GM19240 (cell line): ENCODE measurements at regions not wholly inside any gene's neighbourhood (a gene's known extent, or its start where the extent isn't known, plus 50 kb on each side); places are given as distances from the start of the nearest gene placed in this dataset.
A peak's percentile ranks its signal among the peaks of the same experiment; 100 is the strongest.

Experiments used
- DNase-seq: peaks from one replicate; pipeline ENCODE4 v3.0.0; 2011; ENCODE audit warnings: low spot score; ENCODE audit not compliant: insufficient read length

- no peak for DNase-seq
Measured at GRCh38 chr9:103755441-103755840, 338.7 kb upstream of the SMC2 start.

GRCh38 chr9:103755986-103756385, 338.1 kb upstream of the SMC2 start:
- no peak for DNase-seq

GRCh38 chr9:103757062-103757461, 337.0 kb upstream of the SMC2 start:
- no peak for DNase-seq

- DNase-seq, result no peak
Measured at GRCh38 chr9:103761466-103761865, 332.6 kb upstream of the SMC2 start.

GRCh38 chr9:103789686-103790085, 304.4 kb upstream of the SMC2 start:
- DNase-seq, result no peak

DNA sequence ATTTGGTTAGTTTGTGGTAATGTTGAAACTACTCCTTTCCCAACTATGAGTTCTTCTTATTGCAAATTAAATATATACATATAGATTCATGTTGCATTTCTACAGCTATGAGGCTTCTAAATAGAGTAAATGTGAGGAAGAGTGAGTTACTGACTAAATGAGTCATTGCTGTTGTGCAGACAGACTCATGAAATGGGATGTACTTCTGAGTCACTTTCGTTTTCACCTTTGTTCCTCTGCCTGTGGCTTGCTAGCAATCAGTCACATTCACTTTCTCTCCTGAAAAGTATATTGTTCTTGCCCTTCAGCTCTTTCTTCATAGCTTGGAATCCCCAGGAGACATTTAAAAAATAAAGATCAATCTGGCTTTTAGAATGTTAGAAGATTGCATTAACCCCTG, 295.5 kb upstream of the SMC2 start:
- peak; percentile 14 for DNase-seq

GRCh38 chr9:103799959-103800358, 294.1 kb upstream of the SMC2 start:
- no peak for DNase-seq

DNA sequence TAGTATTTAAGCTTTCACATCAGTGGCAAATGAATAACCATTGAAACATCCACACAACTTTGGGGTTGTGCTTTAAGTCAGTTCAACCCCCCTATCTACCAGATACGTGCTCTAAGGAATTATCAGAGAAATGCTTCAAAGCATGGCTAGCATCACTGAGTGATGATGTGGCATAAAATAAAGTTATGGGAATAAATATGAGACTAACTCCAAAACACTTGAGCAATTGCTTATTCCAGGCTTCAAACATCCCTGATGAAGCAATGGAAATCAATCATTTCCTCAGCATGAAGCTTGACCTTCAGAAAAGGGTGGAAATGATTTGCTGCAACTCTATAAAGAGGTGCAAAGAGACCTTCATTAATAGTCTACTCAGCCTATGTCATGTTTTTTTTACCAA, 292.0 kb upstream of the SMC2 start:
- no peak for DNase-seq

DNA sequence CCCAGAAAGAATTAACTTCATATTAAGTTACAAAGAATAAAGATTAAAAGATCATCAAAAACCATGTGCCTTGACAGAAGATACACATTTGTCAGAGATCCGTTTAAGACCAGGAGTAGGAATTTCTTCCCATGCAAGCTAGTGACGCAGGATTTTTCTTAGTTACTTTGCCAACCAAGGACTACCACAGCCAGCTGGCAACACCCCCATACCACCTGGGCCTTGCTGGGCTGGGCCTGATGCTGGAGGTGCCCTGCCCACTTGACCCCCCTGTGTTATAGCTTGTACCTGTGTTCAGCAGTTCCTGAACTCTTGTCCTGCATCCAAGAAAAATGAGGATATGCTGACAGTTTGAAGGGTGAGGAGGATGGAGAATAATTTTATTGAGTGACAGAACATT, 290.9 kb upstream of the SMC2 start:
- no peak for DNase-seq

- no peak for DNase-seq
Measured at GRCh38 chr9:103804077-103804735, 289.9 kb upstream of the SMC2 start.

DNA sequence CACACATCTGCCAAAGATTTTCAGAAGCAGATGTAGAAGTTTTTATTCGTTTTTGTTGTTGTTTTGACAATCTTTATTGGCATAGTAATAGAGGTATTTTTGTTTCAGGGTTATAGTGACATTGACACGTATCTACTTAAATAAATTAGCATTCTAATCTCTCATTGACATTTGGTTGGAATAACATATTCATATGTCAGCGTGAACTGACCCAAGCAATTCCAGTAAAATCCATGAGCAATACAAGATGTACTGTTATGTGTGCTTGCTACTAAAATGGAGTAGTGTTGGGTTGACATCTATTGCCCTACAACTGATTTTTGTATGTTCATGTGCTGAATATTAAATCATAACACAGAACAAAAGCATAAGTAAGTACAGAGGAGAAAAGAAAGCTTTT, 284.4 kb upstream of the SMC2 start:
- DNase-seq, result no peak

DNA sequence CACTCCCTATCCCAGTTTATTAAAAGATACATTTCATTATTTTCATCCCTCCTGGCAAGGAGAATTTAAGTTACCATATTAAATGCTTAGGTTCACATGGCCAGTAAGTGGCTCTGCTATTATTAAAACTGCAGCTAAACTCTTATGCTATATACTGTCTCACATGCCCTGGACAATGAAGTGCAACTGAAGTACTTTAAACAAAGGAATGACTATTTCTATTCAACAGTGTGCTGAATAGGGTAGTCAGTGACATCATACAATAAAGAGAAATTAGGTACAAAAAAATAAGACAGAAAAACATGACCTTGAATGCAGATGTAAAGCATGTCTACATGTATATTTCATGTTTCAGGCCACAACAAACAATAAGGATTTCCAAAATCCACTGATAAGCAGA, 282.6 kb upstream of the SMC2 start:
- DNase-seq, result no peak

GRCh38 chr9:103816146-103816545, 278.0 kb upstream of the SMC2 start:
- no peak for DNase-seq

- DNase-seq, result no peak
Measured at GRCh38 chr9:103819936-103820335, 274.2 kb upstream of the SMC2 start.

DNA sequence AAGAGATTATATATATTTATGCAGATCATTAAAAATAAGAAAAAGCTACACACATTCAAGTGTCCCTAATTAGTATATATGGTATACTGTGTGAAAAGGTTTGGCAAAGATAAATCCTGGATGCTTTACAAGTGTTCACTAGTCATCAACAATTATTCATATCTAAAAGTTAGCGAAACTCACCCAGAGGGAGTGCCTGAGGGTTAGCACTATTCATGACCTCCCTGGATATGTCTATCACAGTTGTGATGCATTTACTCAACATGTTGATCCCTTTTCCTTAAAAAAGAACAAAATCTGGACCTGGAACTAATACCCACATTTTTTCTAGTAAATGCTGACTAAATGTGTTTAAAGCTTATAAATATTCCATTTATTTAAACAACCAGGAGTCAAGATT, 273.0 kb upstream of the SMC2 start:
- no peak for DNase-seq

DNA sequence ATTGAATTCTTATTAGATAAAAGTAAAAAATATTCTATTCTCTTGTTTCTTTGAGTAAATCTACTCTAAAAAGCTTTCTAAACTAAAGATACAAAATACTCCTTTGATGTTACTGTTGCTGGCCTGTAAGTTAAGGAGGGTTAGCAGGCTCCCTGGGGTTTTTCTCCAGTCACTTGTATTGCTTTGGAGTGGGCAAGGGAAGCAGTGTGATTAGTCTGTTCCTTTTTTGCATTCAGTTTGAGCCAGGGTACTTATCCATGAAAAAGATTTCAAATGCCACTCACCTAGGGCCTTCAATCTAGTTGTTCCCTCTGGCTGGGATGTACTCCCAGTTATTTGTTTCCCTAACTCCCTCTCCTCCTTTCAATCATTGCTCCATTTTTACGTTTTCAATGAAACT, 256.2 kb upstream of the SMC2 start:
- no peak for DNase-seq

DNA sequence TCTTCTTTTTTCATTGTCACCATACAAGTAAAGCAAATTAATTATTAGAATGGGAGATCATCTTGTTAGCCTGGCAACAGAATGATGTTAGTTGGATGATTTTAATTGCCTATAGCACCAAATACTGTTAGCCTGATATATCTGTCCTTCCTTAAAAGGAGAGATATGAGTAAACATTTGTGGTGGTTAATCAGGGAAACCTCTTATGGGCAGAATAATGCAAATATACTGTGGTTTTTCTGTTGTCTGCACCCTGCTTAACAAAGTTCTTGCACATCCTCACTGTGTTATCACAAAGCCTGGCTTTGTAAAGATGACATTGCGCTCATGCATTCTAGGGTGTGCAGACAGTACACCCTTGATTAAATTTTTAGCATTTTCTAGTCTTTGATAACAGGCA, 254.9 kb upstream of the SMC2 start:
- no peak for DNase-seq

GRCh38 chr9:103867886-103868285, 226.2 kb upstream of the SMC2 start:
- DNase-seq, result no peak

DNA sequence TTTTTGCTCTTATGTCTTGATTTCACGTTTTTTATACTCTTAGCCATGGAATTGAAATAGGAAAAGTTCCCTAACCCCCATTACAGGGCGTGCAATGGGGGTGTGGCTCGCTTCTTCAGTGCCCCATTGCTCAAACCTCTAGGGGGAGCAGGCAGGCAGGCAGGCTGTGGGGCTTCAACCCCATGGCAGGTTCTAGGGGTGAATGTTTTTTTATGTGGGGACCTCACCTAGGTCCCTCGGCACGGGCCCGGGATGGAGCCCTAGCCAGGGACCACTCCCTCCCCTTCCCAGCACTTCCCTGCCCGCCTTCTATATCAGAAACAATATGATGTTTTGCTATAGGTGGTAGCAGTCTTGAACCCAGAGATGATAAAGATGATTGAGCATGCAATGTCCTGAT, 221.3 kb upstream of the SMC2 start:
- no peak for DNase-seq

GRCh38 chr9:103881419-103881818, 212.7 kb upstream of the SMC2 start:
- DNase-seq, result no peak

DNA sequence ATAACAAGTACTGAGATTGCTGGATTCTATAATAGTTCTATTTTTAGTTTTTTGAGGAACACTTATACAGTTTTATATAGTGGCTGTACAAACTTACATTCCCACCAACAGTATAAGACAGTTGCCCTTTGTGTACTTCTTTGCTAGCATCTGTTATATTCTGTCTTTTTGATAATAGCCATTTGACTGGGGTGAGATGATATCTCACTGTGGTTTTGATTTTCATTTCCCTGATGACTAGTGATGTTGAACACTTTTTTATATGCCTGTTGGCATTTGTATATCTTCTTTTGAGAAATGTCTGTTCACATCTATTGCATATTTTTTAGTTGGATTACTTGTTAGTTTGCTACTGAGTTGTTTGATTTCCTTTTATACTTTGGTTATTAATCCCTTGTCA, 204.1 kb upstream of the SMC2 start:
- no peak for DNase-seq

- DNase-seq, result no peak
Measured at GRCh38 chr9:103894184-103894583, 199.9 kb upstream of the SMC2 start.

GRCh38 chr9:103898550-103898949, 195.6 kb upstream of the SMC2 start:
- DNase-seq, result no peak

- DNase-seq, result no peak
Measured at GRCh38 chr9:103899866-103900265, 194.2 kb upstream of the SMC2 start.
